HFF-Myc (cell line): ENCODE measurements at regions not wholly inside any gene's neighbourhood (a gene's known extent, or its start where the extent isn't known, plus 50 kb on each side); places are given as distances from the start of the nearest gene placed in this dataset.

ENCODE experiments used
- DNase-seq: peaks from one replicate; pipeline ENCODE4 v3.0.0-alpha.2; 2011; ENCODE audit warnings: low read depth; ENCODE audit errors: extremely low read depth
- H3K4me3 ChIP-seq: replicated peaks from 2 replicates; pipeline ENCODE4 v1.5.1; 2011; ENCODE audit warnings: low read depth, mild to moderate bottlenecking, control low read depth, low read length
- CTCF ChIP-seq: IDR thresholded peaks from 2 replicates; pipeline ENCODE4 v1.5.1; 2012; ENCODE audit warnings: mild to moderate bottlenecking, low read depth, low read length, control low read depth; ENCODE audit errors: missing control alignments

DNA sequence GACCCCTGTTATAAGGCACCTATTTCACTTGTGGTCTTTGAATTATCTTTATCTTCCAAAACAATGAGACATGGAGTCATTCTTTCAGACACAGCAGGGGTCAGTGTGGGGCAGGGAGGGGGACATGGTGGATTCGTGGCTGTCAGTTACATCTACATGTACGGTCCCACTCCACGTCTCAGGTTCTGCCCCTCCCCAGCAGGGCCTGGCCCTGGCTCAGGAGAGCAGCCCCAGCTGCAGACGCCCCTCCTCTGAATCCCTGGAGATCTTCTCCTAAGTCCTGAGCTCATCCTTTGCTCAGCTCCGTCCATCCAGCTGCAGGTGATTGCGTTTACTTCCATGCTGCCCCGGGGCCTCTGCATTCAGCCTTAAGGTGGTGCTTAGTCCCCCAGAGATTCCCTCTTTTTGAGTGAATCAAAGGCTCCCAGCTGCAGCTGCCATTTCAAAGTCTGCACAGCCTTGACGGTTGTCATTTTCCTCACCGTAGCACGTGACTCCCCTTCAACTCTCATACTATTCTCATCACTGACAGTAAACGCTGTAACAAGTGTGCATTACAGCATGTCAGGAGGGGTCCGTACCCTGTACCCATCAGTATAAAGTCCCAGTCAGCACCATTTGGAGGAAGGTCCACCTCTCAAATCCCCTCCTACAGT lies 113.4 kb upstream of the TCERG1L start:
- no peak overlapping the region for H3K4me3 ChIP-seq
- no peak for TF ChIP-seq CTCF
- DNase-seq = no peak

GRCh38 chr10:131425752-131426533 lies 114.4 kb upstream of the TCERG1L start:
- no peak overlapping the region for H3K4me3 ChIP-seq
- no peak for DNase-seq
- TF ChIP-seq CTCF = no peak

DNA sequence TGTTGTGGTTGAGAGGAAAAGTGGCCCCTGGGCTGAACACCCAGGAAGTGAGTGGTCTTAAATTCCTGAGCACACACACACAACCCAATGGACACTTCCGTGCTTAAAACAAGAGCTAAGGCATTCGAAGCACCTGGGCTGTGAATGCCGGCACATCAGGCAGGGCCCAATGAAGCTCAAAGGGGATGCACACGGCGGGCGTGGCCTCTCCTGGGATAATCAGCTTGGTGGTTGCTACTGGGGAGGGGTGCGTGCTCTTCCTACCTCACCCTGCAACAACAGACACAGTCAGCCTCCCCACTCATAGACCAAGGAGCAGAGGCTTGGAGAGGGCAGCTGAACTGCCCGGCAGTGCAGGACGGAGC lies 115.0 kb upstream of the TCERG1L start:
- no peak overlapping the region for H3K4me3 ChIP-seq
- no peak for TF ChIP-seq CTCF
- no peak for DNase-seq

- H3K4me3 ChIP-seq = no peak overlapping the region
- TF ChIP-seq CTCF = no peak
- no peak for DNase-seq
These were observed 115.8 kb upstream of the TCERG1L start for GRCh38 chr10:131427281-131427680.

GRCh38 chr10:131427901-131428300 lies 116.4 kb upstream of the TCERG1L start:
- no peak overlapping the region for H3K4me3 ChIP-seq
- no peak for TF ChIP-seq CTCF
- no peak for DNase-seq

DNA sequence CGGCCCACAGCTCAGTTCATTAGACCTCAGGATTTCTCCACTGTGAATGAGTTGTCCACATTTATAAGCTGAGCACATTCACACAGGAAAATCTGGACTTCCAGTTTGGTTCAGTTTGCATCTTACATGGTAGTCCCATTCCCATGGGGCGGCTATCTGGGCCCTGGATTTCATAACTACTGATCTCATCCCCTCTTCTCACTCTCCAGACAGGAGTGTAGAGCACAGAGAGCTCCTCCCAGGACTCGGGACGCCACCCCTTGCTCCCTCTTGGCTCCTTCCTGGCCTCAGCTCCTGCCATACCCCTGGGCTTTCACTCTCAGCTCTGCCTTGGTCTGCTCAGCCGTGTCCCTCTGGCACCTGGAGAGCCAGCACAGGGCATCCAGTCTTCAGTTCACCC lies 117.6 kb upstream of the TCERG1L start:
- TF ChIP-seq CTCF = no peak
- no peak for DNase-seq
- H3K4me3 ChIP-seq = no peak overlapping the region
